ENCODE measurements at regions not wholly inside any gene's neighbourhood (a gene's known extent, or its start where the extent isn't known, plus 50 kb on each side); places are given as distances from the start of the nearest gene placed in this dataset.

GRCh38 chr14:85441909-85442643 lies 87.9 kb upstream of the FLRT2 start:
- no peak for DNase-seq (ENCODE audit: low spot score)
- in situ Hi-C loops (cut with MboI; ENCODE audit: low sequenced_read_pairs, unreplicated experiment) = no loop called here
- no peak for TF ChIP-seq CTCF (IDR thresholded peaks at IDR 0.05; ENCODE audit: borderline replicate concordance, control extremely low read depth, extremely low read depth, insufficient read depth, missing control alignments)

- TF ChIP-seq CTCF (IDR thresholded peaks at IDR 0.05; ENCODE audit: borderline replicate concordance, control extremely low read depth, extremely low read depth, insufficient read depth, missing control alignments) = no peak
- no peak for DNase-seq (ENCODE audit: low spot score)
- in situ Hi-C loops (cut with MboI; ENCODE audit: low sequenced_read_pairs, unreplicated experiment) = no loop called here
Observed at GRCh38 chr14:85442996-85443395, 86.9 kb upstream of the FLRT2 start.

- DNase-seq (ENCODE audit: low spot score) = no peak
- in situ Hi-C loops (cut with MboI; ENCODE audit: low sequenced_read_pairs, unreplicated experiment) = no loop called here
- TF ChIP-seq CTCF (IDR thresholded peaks at IDR 0.05; ENCODE audit: borderline replicate concordance, control extremely low read depth, extremely low read depth, insufficient read depth, missing control alignments) = no peak
Observed at GRCh38 chr14:85444635-85445034, 85.3 kb upstream of the FLRT2 start.

GRCh38 chr14:85445151-85445795 lies 84.7 kb upstream of the FLRT2 start:
- in situ Hi-C loops (cut with MboI; ENCODE audit: low sequenced_read_pairs, unreplicated experiment) = no loop called here
- no peak for DNase-seq (ENCODE audit: low spot score)
- no peak for TF ChIP-seq CTCF (IDR thresholded peaks at IDR 0.05; ENCODE audit: borderline replicate concordance, control extremely low read depth, extremely low read depth, insufficient read depth, missing control alignments)

- TF ChIP-seq CTCF (IDR thresholded peaks at IDR 0.05; ENCODE audit: borderline replicate concordance, control extremely low read depth, extremely low read depth, insufficient read depth, missing control alignments) = no peak
- no peak for DNase-seq (ENCODE audit: low spot score)
- in situ Hi-C loops (cut with MboI; ENCODE audit: low sequenced_read_pairs, unreplicated experiment) = no loop called here
Observed at GRCh38 chr14:85447883-85448282, 82.1 kb upstream of the FLRT2 start.

GRCh38 chr14:85451421-85451820 lies 78.5 kb upstream of the FLRT2 start:
- no peak for TF ChIP-seq CTCF (IDR thresholded peaks at IDR 0.05; ENCODE audit: borderline replicate concordance, control extremely low read depth, extremely low read depth, insufficient read depth, missing control alignments)
- no peak for DNase-seq (ENCODE audit: low spot score)
- in situ Hi-C loops (cut with MboI; ENCODE audit: low sequenced_read_pairs, unreplicated experiment) = no loop called here

Data from GM13976 (cell line).